Stimulated activated CD4-positive, alpha-beta T cell treated with anti-CD3 and anti-CD28 coated beads, Interleukin-4, amount 100 ng/mL, for 48 hours (primary cell): ENCODE measurements at regions not wholly inside any gene's neighbourhood (a gene's known extent, or its start where the extent isn't known, plus 50 kb on each side); places are given as distances from the start of the nearest gene placed in this dataset.
"Not testable (repeated sequence)": the region's sequence is repeated elsewhere in the genome, so short reads cannot be mapped to it uniquely, and the experiment has no call there.

Experiments
- DNase-seq, 2 donors: peaks; one replicate each; pipeline ENCODE4 v3.0.0-alpha.2; 2020; ENCODE audit warnings: low read depth in 2 of 2

GRCh38 chr14:82811246-82811645 is 1277.6 kb upstream of the SEL1L start:
- DNase-seq = no peak

- DNase-seq = not testable (repeated sequence)
Measured at GRCh38 chr14:82814339-82814738, 1280.7 kb upstream of the SEL1L start.

DNA sequence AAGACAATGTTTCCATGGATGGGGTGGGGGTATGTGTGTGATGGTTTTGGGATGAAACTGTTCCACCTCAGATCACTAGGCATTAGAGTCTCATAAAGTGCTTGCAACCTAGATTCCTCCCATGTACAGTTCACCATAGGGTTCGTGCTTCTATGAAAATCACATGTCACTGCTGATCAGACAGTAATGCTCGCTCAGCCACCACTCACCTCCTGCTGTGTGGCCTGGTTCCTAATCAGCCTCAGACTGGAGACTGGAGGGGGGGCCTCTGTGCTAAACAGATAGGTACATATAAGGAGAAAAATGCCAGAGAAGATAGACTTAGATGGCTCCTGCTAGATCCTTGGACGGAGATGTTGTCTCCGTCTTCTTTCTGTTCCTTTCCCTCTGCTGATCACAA is 1296.9 kb upstream of the SEL1L start:
- DNase-seq = no peak

DNA sequence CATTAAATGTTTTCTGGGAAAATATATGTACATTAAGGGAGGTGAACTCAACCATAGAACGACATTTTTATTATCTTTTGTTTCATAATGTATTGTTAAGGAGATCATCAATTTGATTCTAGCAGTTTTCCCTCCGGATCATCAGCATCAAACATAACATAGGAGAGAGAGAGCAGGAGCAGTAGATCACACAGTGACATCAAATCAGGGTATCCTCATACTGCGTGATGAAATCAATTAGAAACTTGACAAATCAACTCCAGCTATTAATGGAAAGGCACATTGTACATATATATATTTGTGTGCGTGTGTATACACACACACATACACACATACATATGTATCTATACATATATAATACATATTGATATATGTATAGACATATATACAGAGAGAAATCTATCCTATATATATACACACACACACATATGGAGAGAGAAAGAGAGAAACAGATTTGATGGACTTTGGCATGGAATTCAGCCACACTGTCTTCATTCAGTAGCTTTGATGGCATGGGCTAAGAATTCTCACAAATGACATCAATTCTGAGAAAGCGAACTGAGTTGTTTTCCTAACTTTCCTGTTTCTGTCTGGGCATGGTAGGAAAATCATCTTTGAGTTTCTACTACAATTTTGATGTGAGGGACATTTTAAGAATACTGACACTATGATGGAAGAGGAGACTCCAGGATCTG is 1302.8 kb upstream of the SEL1L start:
- DNase-seq = no peak

- no peak for DNase-seq
Measured at GRCh38 chr14:82837611-82838140, 1304.0 kb upstream of the SEL1L start.

DNA sequence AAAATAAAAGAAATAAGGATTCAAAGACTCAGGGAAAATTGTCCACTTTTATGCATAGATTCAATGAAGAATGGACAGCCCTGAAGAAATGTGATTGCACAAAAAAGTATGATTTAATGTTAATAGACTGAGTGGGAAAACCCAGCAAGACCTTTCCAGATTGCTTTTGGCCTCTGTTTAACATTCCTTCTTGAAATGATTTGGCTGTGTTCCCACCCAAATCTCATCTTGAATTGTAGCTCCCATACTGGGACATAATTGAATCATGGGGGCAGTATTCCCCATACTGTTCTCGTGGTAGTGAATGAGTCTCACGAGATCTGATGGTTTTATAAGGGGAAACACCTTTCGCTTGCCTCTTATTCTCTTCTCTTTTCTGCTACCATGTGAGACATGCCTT is 1316.9 kb upstream of the SEL1L start:
- no peak for DNase-seq

DNA sequence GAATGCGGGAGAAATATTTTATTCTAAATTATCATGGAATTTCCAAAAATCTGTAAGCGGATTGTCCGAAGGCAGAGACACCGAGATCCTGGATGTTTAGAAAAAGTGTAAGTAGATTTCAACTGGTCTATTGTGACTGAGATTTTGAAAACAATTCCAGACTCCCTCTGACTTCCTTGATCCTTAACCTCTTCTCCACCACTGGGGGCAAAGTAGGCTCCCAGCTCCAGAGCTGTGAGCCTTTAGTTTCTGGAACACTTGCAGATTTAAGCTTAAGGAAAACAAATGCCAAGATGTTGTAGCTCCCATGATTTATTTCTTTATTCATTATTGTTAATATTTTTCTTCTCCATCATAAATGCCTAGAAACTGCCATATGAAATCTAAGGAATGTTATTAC is 1320.5 kb upstream of the SEL1L start:
- DNase-seq = no peak

- DNase-seq = no peak
Measured at GRCh38 chr14:82854901-82855300, 1321.2 kb upstream of the SEL1L start.

DNA sequence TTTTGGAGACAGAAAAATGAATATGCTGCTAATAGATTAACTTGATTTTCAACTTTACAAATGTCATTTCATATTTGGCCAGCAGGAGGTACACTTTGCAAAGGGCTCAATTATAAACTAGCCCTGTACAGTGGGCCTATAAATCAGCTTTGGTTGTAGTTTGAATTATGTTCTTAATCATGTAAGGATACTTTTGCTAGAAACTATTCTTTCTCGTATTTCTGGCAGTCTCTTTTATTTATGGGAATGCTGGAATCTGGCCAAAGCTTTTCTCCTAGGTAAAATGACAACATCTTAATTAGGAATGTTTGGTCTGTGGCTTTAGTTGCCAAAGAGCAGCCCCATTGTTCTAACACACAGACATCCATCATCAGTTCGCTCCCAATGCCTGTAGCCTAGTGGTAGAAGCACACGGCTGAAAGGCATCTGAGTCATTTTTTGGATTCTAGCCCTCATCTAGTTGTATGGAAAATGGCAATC is 1322.3 kb upstream of the SEL1L start:
- DNase-seq = no peak

- no peak for DNase-seq
Measured at GRCh38 chr14:82861313-82861712, 1327.7 kb upstream of the SEL1L start.

- no peak for DNase-seq
Measured at GRCh38 chr14:82872494-82872893, 1338.8 kb upstream of the SEL1L start.

DNA sequence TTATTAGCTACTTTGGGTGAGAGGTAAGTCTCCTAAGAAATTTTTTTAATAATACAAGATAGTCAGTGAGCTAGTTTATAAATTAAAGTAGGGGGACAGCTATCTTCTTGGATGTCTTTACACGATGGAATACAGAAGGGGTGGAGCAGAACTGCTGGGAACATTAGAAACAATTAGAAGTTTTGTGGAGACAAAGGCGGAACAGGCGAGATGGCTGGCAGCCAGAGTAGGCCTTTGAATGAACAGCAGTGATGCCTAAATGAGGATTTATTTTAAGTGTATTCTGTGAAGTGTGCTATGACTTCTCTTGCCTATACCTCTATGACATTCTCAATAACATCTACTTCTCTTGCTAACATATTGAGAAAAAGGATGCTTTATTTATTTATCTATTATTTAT is 1345.3 kb upstream of the SEL1L start:
- no peak for DNase-seq

DNA sequence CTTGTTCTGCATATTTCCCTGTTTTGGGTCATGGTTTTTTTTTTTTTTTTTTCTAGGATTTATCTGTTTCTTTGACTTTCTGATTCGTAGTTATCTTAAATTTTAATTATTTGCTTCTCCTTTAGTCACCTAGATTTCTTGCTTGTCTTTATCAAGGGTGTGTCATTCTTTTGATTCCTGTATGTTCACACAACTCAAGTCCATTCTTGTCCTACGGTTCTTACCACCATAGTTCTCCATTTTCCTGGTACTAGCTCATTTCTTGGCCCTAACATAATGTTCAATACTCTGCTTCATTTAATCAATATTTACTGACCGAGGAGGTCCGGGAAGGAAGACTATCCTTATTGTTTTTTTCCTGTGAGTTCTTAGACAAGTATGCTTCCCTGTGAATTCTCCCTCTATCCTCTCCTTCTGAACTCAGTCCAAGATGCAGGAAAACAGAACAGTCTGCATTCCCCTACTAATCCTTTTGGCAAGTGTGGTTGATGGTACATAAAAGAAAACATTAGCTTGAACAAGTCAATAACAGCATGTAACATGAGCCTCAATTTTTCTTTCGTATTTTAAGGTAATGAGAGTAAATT is 1346.4 kb upstream of the SEL1L start:
- no peak for DNase-seq

- DNase-seq = no peak
Measured at GRCh38 chr14:82886670-82887069, 1353.0 kb upstream of the SEL1L start.

DNA sequence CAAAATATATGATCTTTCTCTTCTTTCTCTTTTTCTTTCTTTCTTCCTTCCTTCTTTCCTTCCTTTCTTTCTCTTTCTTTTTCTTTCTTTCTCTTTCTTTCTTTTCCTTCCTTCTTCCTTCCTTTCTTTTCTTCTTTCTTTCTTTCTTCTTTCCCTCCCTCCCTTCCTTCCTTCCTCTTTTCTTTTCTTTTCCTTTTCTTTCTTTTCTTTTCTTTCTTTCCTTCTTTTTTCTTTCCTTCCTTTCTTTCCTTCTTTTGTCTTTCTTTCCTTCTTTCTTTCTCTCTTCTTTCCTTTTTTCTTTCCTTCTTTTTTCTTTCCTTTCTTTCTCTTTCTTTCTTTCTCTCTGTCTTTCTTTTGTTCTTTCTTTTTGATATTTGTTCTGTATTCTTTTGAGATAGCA is 1356.0 kb upstream of the SEL1L start:
- no peak for DNase-seq

DNA sequence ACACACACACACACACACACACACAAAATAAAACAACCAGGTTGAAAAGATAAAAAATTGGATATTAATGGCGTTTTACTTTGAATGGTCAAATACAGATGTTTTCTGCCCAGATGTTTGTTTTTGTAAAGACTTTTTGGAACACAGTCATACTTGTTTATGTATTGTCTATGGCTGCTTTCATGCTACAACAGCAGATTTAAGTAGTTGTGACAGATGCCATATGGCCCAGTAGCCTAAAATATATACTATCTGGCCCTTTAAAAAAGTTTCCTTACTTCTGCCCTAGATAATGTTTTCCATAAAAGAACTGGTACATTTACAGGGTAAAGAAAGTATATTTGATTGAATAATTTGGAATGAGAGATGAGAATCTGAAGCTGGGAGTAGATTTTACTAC is 1362.8 kb upstream of the SEL1L start:
- no peak for DNase-seq

DNA sequence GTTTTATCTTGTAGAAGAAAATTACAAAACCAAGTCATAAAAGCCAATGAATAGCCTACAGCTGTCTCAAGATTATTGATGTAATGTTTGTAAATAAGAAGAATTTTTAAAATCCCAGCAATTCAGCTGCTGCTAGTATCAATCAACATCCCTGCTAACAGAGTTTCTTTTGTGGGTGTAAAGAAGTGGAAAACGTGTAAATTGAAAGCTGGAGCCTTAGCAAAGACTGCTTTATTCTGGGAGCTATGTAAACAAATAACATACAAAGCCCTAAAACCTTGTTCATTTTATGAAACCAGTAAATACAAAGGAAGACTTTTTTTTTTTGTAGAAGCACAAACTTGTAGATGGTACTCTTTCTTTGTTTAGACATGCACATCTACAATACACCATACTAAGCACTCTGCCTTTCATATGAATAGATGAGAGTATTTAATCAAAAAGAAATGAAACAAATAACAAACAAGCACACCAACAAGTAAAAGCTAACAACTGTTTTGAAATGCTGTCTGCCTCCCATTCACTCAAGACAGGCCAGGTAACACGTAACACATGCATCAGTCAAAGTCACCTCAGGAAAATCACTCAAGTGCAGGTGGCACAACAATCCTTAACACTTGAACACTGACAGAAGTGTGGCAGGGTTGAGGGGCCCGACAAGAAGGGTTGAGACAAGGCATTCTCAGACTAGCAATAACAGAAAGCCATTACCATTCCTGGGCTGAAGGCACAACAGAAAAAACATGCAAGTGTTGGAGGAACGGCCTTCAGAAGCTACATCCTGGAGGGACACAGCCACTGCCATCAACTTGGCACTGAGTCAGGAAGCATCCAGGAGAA is 1364.0 kb upstream of the SEL1L start:
- DNase-seq = no peak

DNA sequence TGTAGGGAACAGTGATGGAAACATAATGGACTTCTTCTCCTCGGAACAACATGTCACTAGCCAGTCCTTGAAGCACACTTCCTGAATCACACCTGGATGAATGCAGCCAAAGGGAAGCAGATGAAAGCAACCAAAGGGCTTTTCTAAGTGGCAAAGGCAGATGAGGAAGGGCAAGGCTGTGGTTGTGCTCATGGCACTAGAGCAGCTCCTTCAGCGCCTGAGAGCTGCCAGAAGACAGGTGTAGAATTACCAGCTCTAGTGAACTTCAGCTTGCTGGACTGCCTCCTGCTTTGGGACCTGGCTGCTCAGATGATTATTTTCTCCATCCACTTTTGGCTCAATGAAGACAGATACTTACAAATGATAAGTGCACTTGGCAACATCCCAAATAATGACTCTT is 1372.1 kb upstream of the SEL1L start:
- no peak for DNase-seq

DNA sequence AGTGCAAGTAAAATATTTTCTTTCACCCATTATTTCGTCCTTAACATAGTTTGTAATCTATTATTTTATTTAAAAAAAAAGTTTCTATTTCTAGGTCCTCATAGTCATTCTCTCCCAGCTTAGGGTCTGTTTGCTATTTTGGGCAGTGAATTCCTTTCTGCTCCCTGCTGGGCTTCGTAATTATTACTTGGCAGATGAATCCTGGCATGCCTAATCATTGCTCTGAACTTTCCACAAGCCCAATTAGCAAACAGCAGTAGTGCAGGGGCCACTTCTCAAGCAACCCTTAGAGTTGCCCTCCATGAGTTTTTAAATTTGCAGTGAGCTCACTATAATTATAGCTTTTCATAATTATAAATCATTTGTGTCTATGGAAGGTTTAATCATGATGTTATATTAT is 1378.3 kb upstream of the SEL1L start:
- no peak for DNase-seq

DNA sequence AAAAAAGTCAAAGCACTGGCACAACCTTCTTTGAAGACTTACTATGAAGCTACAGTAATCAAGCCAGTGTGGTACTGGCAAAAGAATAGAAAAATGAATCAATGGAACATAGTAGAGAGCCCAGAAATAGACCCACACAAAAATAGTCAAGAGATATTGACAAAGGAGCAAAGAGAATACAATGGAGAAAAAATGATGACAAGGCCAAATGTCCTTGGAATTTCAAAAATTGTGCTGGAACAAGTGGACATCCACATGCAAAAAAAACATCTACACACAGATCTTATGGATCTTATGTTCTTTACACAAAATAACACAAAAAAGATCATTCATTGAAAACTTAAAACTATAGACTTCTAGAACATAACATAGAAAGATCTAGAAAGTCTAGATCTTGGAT is 1379.7 kb upstream of the SEL1L start:
- DNase-seq = no peak

- DNase-seq = no peak
Measured at GRCh38 chr14:82915381-82915780, 1381.7 kb upstream of the SEL1L start.

DNA sequence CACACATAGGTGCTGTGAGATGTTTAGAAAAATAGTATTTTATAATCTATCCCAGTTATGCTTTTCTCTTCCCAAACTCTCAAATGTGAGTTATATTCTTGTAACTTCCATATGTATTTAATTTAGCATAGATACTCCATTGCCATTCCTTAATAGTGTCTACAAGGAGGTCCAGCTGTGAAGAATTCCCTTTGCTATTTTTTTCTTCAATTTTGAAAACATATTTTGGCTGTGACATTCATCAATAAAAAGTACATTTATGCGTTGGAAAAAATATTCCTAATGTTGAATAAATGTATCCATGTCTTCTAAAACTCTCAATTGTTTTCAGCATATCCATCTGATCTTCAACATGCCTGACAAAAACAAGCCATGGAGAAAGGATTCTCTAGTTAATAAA is 1402.0 kb upstream of the SEL1L start:
- no peak for DNase-seq

DNA sequence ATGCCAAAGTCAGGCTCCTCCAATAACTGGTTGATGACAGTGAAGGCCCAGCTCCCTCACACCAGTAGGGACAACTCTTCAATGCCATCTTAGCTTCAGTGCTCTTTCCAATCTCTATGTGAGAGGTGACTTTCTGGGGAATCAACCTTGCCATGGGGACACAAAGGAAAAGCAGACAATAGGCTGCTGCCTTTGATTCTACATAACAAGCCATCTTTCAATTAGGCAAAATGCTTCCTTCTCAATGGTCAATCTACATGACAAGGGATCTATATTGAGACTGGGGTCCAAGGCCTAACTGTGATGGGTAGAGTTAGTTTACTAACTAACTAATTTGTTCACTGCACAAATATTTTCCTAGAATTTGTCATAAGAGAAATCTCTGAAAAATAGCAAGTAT is 1417.5 kb upstream of the SEL1L start:
- no peak for DNase-seq
